H9 (cell line): ENCODE measurements at regions not wholly inside any gene's neighbourhood (a gene's known extent, or its start where the extent isn't known, plus 50 kb on each side); places are given as distances from the start of the nearest gene placed in this dataset.

Experiments used
- DNase-seq: peaks from one replicate; pipeline ENCODE4 v3.0.0-alpha.2; 2017
- H2AFZ ChIP-seq: one replicate; pipeline ENCODE4 v1.6.1; 2013; ENCODE audit warnings: mild to moderate bottlenecking, low read length, control low read depth, moderate library complexity
- H2AK5ac ChIP-seq: 2 replicates; pipeline ENCODE4 v1.6.1; 2013; ENCODE audit warnings: low read length, control low read depth, mixed read lengths; ENCODE audit not compliant: insufficient read length
- H2BK120ac ChIP-seq: one replicate; pipeline ENCODE4 v1.6.1; 2013; ENCODE audit warnings: low read depth, mild to moderate bottlenecking, low read length, control low read depth, inconsistent platforms; ENCODE audit not compliant: poor library complexity, severe bottlenecking
- H2BK12ac ChIP-seq: 2 replicates; pipeline ENCODE4 v1.6.1; 2013; ENCODE audit warnings: low read length, control low read depth, mixed read lengths, low read depth; ENCODE audit not compliant: insufficient read length
- H2BK15ac ChIP-seq: 2 replicates; pipeline ENCODE4 v1.6.1; 2013; ENCODE audit warnings: low read depth, low read length, control low read depth
- H2BK20ac ChIP-seq: one replicate; pipeline ENCODE4 v1.6.1; 2013; ENCODE audit warnings: low read depth, mild to moderate bottlenecking, low read length, control low read depth, inconsistent platforms; ENCODE audit not compliant: poor library complexity, severe bottlenecking
- H2BK5ac ChIP-seq: 2 replicates; pipeline ENCODE4 v1.6.1; 2013; ENCODE audit warnings: low read length, control low read depth, mixed read lengths; ENCODE audit not compliant: insufficient read length
- H3K14ac ChIP-seq: 2 replicates; pipeline ENCODE4 v1.6.1; 2013; ENCODE audit warnings: low read length, control low read depth; ENCODE audit not compliant: insufficient read depth
- H3K18ac ChIP-seq: 2 replicates; pipeline ENCODE4 v1.6.1; 2013; ENCODE audit warnings: low read depth, mild to moderate bottlenecking, mixed read lengths, low read length, control low read depth; ENCODE audit not compliant: insufficient read length
- H3K23ac ChIP-seq: 2 replicates; pipeline ENCODE4 v1.6.1; 2013; ENCODE audit warnings: low read length, control low read depth, mixed read lengths, low read depth; ENCODE audit not compliant: insufficient read length
- H3K23me2 ChIP-seq: 2 replicates; pipeline ENCODE4 v1.6.1; 2013; ENCODE audit warnings: low read depth, mild to moderate bottlenecking, mixed read lengths, low read length, control low read depth; ENCODE audit not compliant: insufficient read length, poor library complexity, severe bottlenecking
- H3K27ac ChIP-seq: 2 replicates; pipeline ENCODE4 v1.5.1; 2013; ENCODE audit warnings: low read length, control low read depth, mixed read lengths, low read depth; ENCODE audit not compliant: insufficient read length
- H3K27me3 ChIP-seq: 2 replicates; pipeline ENCODE4 v1.6.1; 2013; ENCODE audit warnings: low read length, control low read depth, inconsistent platforms; ENCODE audit not compliant: insufficient read depth
- H3K4ac ChIP-seq: 2 replicates; pipeline ENCODE4 v1.6.1; 2013; ENCODE audit warnings: low read depth, mild to moderate bottlenecking, control low read depth, inconsistent platforms, low read length, moderate library complexity
- H3K4me1 ChIP-seq: 2 replicates; pipeline ENCODE4 v1.6.1; 2013; ENCODE audit warnings: low read length, control low read depth, inconsistent platforms; ENCODE audit not compliant: insufficient read depth
- H3K4me2 ChIP-seq: 2 replicates; pipeline ENCODE4 v1.6.1; 2013; ENCODE audit warnings: low read length, control low read depth, mixed read lengths; ENCODE audit not compliant: insufficient read length, insufficient read depth
- H3K56ac ChIP-seq: 2 replicates; pipeline ENCODE4 v1.6.1; 2013; ENCODE audit warnings: low read depth, mild to moderate bottlenecking, mixed read lengths, low read length, control low read depth; ENCODE audit not compliant: insufficient read length
- H3K79me1 ChIP-seq: 2 replicates; pipeline ENCODE4 v1.6.1; 2013; ENCODE audit warnings: low read depth, mild to moderate bottlenecking, moderate library complexity, low read length, control low read depth, inconsistent platforms; ENCODE audit not compliant: insufficient read depth, poor library complexity, severe bottlenecking
- H3K79me2 ChIP-seq: 2 replicates; pipeline ENCODE4 v1.6.1; 2013; ENCODE audit warnings: low read length, control low read depth, inconsistent platforms; ENCODE audit not compliant: insufficient read depth
- H3K9ac ChIP-seq: 2 replicates; pipeline ENCODE4 v1.6.1; 2013; ENCODE audit warnings: low read length, control low read depth, mixed read lengths; ENCODE audit not compliant: insufficient read length; ENCODE audit errors: extremely low read depth
- H3K9me3 ChIP-seq: one replicate; pipeline ENCODE4 v1.6.1; 2013; ENCODE audit warnings: low read depth, low read length, inconsistent platforms; ENCODE audit not compliant: control insufficient read depth
- H3T11ph ChIP-seq: one replicate; pipeline ENCODE4 v1.6.1; 2013; ENCODE audit warnings: mild to moderate bottlenecking, low read length, control low read depth, inconsistent platforms
- H4K20me1 ChIP-seq: one replicate; pipeline ENCODE4 v1.6.1; 2013; ENCODE audit not compliant: control insufficient read depth, insufficient read length, insufficient read depth
- H4K5ac ChIP-seq: 2 replicates; pipeline ENCODE4 v1.6.1; 2013; ENCODE audit warnings: low read depth, mild to moderate bottlenecking, mixed read lengths, low read length, control low read depth; ENCODE audit not compliant: insufficient read length
- H4K8ac ChIP-seq: replicated peaks from 2 replicates; pipeline ENCODE4 v1.6.1; 2013; ENCODE audit warnings: low read length, control low read depth, mixed read lengths, low read depth; ENCODE audit not compliant: insufficient read length
- H4K91ac ChIP-seq: 2 replicates; pipeline ENCODE4 v1.6.1; 2013; ENCODE audit warnings: low read depth, mild to moderate bottlenecking, moderate library complexity, mixed read lengths, low read length, control low read depth; ENCODE audit not compliant: insufficient read length
- H3K27ac Mint-ChIP-seq, 3 experiments: 2 replicates in 2 of 3; 3 replicates in 1 of 3; pipeline ENCODE4 v1.8.0; 2020 to 2021; ENCODE audit warnings: mixed read lengths in 3 of 3, mild to moderate bottlenecking in 1 of 3, moderate library complexity in 1 of 3
- H3K27me3 Mint-ChIP-seq: 2 replicates; pipeline ENCODE4 v1.8.0; 2021; ENCODE audit warnings: low read depth, mild to moderate bottlenecking, moderate library complexity, mixed read lengths
- H3K36me3 Mint-ChIP-seq, 3 experiments: 2 replicates in 2 of 3; 3 replicates in 1 of 3; pipeline ENCODE4 v1.8.0; 2020 to 2021; ENCODE audit warnings: low read depth in 3 of 3, mixed read lengths in 3 of 3; ENCODE audit not compliant: insufficient read depth in 1 of 3
- H3K4me1 Mint-ChIP-seq, 2 experiments: 2 replicates each; pipeline ENCODE4 v1.8.0; 2020; ENCODE audit warnings: mixed read lengths in 2 of 2
- H3K4me3 Mint-ChIP-seq, 2 experiments: 2 replicates in 1 of 2; 3 replicates in 1 of 2; pipeline ENCODE4 v1.8.0; 2020 to 2021; ENCODE audit warnings: mild to moderate bottlenecking in 2 of 2, mixed read lengths in 2 of 2, moderate library complexity in 1 of 2
- H3K9me3 Mint-ChIP-seq, 2 experiments: 2 replicates in 1 of 2; 3 replicates in 1 of 2; pipeline ENCODE4 v1.8.0; 2020; ENCODE audit warnings: mild to moderate bottlenecking in 2 of 2, mixed read lengths in 2 of 2, moderate library complexity in 1 of 2
- CTCF ChIP-seq: fragments of 200-600 bp; sonication (generic); conservative IDR thresholded peaks from 3 replicates; pipeline ENCODE4 v1.8.0; 2021; ENCODE audit warnings: antibody characterized with exemption, mild to moderate bottlenecking
- whole genome bisulfite sequencing: extraction: QIAGEN DNeasy Blood & Tissue Kit; methylation state at CpG from one replicate; pipeline ENCODE4 v1.1.7; 2013; ENCODE audit warnings: missing lambda C conversion rate, low lambda C conversion rate, mixed read lengths; ENCODE audit not compliant: insufficient read length; ENCODE audit errors: extremely low coverage; 5-methylcytosine and 5-hydroxymethylcytosine counted together

GRCh38 chr2:161078211-161078539 is 82.1 kb upstream of the TANK start:
- Histone ChIP-seq H2BK5ac (no peak overlapping the region), H3K23me2 (no peaks in the 10 kb centered on the region), H3K14ac (no peak overlapping the region), H2AFZ (no peak overlapping the region), H3K79me2 (no peaks in the 10 kb centered on the region), H2BK12ac (no peak overlapping the region), H4K20me1 (no peaks in the 10 kb centered on the region), H3K56ac (no peak overlapping the region), H4K91ac (no peak overlapping the region), H3T11ph (no peak overlapping the region), H2AK5ac (no peak overlapping the region), H3K79me1 (no peaks in the 10 kb centered on the region), H3K27ac (no peak overlapping the region), H3K9me3 (no peaks in the 10 kb centered on the region), H3K4ac (no peak overlapping the region), H3K18ac (no peak overlapping the region), H2BK15ac (no peak overlapping the region), H2BK20ac (no peak overlapping the region), H3K23ac (no peak overlapping the region), H3K9ac (no peak overlapping the region), H3K4me2 (no peak overlapping the region), H3K27me3 (no peaks in the 10 kb centered on the region), H4K5ac (no peak overlapping the region), H4K8ac (no peak overlapping the region), H3K4me1 (no peaks in the 10 kb centered on the region; the same call in 1 of the 2 replicates), H2BK120ac (no peak overlapping the region)
- no peak for TF ChIP-seq CTCF
- Mint-ChIP-seq H3K9me3 (no peaks in the 10 kb centered on the region), H3K27ac (peak overlapping the region in 1 of 3 experiments; percentile 62; a peak in 2 of 7 replicates), H3K4me1 (peaks cover 33 to 34% of the 10 kb centered on the region in 2 experiments), H3K27me3 (no peaks in the 10 kb centered on the region), H3K36me3 (no peaks in the 10 kb centered on the region; a peak in 1 of 7 replicates), H3K4me3 (no peak overlapping the region)
- no CpG with 5 or more reads among the region's 2 CpGs for WGBS
- no peak for DNase-seq
